H7 (cell line): ENCODE measurements at regions not wholly inside any gene's neighbourhood (a gene's known extent, or its start where the extent isn't known, plus 50 kb on each side); places are given as distances from the start of the nearest gene placed in this dataset.

Experiments
- DNase-seq: peaks from one replicate; pipeline ENCODE4 v3.0.0; 2012
- H3K27me3 ChIP-seq: 2 replicates; pipeline ENCODE4 v1.6.0; 2011; ENCODE audit warnings: mild to moderate bottlenecking, low read length; ENCODE audit not compliant: control insufficient read depth, insufficient read depth
- H3K36me3 ChIP-seq: replicated peaks from 2 replicates; pipeline ENCODE4 v1.5.1; 2011; ENCODE audit warnings: low read length; ENCODE audit not compliant: control insufficient read depth, insufficient read depth
- H3K4me3 ChIP-seq: 2 replicates; pipeline ENCODE4 v1.5.1; 2011; ENCODE audit warnings: low read depth, mild to moderate bottlenecking, control low read depth, low read length, moderate library complexity; ENCODE audit not compliant: insufficient read depth

DNA sequence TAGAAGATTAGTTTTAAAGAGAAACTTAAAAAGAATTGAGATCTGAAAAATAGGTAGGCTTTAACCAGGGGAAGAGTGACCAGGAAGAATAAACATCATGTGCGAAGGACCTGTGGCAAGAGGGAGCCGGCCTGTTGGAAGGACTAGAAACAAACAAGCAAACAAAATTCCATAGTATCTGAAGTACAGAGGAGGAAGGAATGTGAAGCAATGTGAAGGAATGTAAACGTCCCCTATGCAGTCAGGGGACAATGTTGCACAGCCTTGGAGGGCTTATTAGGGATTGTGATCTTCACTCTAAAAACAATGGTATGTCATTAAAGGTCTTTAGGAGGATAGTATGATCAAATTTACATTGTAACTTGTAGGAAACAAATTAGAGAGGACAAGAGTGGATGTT is 84.4 kb upstream of the PLCL2 start:
- Histone ChIP-seq H3K36me3 (no peaks in the 10 kb centered on the region), H3K27me3 (no peaks in the 10 kb centered on the region), H3K4me3 (no peak overlapping the region)
- no peak for DNase-seq

GRCh38 chr3:16801223-16801622 is 83.5 kb upstream of the PLCL2 start:
- no peaks in the 10 kb centered on the region for H3K27me3 ChIP-seq
- no peak overlapping the region for H3K4me3 ChIP-seq

GRCh38 chr3:16801698-16802097 is 83.1 kb upstream of the PLCL2 start:
- Histone ChIP-seq H3K4me3 (no peak overlapping the region), H3K27me3 (no peaks in the 10 kb centered on the region), H3K36me3 (no peaks in the 10 kb centered on the region)
- no peak for DNase-seq

More at GRCh38 chr3:16801223-16801622, 83.5 kb upstream of the PLCL2 start:
- DNase-seq = no peak
- no peaks in the 10 kb centered on the region for H3K36me3 ChIP-seq

DNA sequence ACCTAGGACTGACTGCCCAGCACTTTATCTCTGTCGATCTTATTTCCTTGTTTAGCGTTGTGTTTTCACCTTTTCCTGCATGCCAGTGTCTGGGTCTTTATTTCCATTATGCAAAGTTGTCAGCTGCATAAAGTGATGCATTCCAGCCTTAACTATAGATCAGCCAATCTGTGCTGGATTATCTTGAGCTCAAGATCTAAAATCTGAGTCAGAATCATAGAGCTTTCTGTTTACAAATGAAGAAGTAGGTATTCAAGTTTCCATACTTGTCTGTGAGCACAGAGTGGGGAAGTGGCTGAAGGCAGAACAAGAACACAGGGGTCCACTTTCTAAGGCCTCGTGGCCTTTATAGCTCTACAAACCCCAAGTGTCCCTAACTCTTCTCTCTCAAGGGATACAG is 82.4 kb upstream of the PLCL2 start:
- DNase-seq = no peak
- H3K4me3 ChIP-seq = no peak overlapping the region
- H3K36me3 ChIP-seq = no peaks in the 10 kb centered on the region
- H3K27me3 ChIP-seq = no peaks in the 10 kb centered on the region

DNA sequence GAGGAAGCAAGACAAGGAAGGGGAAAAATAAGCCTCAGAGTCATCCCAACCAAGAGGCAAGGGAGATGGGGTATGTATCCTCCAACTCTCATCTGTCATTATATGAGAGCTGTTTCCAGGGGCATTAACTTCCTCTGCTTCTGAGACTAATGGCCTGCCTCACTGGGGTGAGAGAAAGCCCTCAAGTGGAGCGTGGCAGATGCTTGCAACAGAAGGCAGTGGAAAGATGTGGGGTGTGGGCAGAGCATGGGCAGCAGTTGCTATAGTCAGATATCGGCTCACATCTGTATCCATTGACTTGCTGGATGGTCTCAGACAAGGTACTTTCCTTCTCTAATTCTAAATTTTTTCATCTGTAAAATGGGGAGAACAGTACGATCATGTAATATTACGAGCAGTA is 81.7 kb upstream of the PLCL2 start:
- no peak for DNase-seq
- Histone ChIP-seq H3K27me3 (no peaks in the 10 kb centered on the region), H3K36me3 (no peaks in the 10 kb centered on the region), H3K4me3 (no peak overlapping the region)

DNA sequence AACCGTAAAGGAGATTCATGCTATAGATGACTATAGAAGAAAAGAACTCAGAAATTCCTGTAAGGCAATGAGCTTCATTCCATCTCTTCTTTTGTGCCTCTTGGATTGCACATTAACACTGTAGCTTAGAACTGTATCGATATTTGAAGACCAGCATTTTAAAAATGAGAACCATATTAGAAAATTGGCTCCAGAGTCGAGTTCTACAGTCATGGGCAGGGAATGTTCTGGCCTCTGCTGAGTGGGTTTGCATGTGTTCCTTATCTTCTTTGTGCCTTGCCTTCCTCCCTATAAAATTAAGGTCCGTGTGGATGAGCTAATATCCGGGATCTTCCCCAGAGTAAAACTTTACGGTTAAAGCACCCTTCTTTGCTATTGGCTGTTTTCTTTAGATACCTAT is 77.4 kb upstream of the PLCL2 start:
- Histone ChIP-seq H3K27me3 (no peaks in the 10 kb centered on the region), H3K4me3 (no peak overlapping the region), H3K36me3 (no peaks in the 10 kb centered on the region)
- no peak for DNase-seq

- Histone ChIP-seq H3K4me3 (no peak overlapping the region), H3K36me3 (no peaks in the 10 kb centered on the region), H3K27me3 (no peaks in the 10 kb centered on the region)
- no peak for DNase-seq
Measured at GRCh38 chr3:16808393-16809107, 76.2 kb upstream of the PLCL2 start.

- Histone ChIP-seq H3K4me3 (no peak overlapping the region), H3K36me3 (no peaks in the 10 kb centered on the region), H3K27me3 (no peaks in the 10 kb centered on the region)
- DNase-seq = no peak
Measured at GRCh38 chr3:16809482-16809881, 75.3 kb upstream of the PLCL2 start.

DNA sequence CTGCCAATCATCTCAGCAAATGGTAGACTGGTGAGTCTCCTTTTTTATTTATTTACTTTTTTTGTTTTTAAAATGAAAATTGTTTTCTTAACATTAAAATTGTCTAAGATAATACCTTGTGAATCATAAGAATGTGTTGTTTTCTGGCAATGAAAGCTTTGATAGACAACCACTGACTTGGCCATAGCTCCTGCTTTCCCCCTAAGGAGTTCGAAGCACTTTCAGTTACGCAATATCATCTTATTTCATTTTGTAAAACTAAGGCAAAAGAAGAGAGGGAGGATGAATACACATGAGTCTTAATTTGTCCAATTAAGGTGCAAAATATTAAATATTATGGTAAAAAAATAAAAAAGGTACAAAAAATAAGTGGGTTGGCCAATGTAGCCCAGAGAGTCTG is 74.8 kb upstream of the PLCL2 start:
- no peak for DNase-seq
- Histone ChIP-seq H3K4me3 (no peak overlapping the region), H3K27me3 (no peaks in the 10 kb centered on the region), H3K36me3 (no peaks in the 10 kb centered on the region)

DNA sequence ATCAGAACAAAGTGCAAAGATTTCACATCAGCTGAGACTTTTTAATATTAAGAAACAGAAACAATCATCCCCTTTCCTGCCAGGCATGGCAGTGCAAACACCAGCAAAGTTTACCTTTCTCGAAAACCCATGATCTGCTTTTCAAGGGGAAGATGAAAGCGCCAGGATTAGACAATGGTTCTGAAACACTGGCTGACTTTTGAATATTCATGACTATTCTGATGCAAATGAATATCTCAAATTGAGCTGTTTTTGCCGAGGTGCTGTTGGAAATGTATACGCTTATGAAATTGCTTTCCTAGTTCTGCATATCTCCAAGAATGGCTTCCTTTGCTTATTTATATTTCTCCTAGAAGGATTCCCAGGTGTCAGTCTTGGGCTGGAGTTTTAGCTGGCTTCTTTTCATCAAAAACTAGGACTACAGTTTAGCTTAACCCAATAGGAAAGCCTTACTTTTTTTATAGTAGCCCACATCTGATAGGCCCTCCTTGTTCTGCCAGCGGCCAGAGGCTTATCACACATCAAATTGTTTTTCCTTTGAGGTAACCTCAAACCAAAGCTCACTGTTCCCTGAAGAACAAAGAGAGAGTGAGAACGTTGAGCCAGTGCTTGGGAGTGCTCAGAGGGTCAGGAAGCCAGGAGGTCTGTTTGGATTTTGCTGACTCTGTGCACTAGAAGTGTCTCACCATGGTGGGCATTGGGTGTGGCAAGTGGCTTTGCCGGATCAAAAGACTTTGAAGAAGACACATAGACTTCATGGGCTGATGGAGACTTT is 74.0 kb upstream of the PLCL2 start:
- no peaks in the 10 kb centered on the region for H3K27me3 ChIP-seq
- no peaks in the 10 kb centered on the region for H3K36me3 ChIP-seq
- peak; percentile 16 for DNase-seq
- no peak overlapping the region for H3K4me3 ChIP-seq

GRCh38 chr3:16811950-16812349 is 72.8 kb upstream of the PLCL2 start:
- no peak for DNase-seq
- H3K4me3 ChIP-seq = no peak overlapping the region

DNA sequence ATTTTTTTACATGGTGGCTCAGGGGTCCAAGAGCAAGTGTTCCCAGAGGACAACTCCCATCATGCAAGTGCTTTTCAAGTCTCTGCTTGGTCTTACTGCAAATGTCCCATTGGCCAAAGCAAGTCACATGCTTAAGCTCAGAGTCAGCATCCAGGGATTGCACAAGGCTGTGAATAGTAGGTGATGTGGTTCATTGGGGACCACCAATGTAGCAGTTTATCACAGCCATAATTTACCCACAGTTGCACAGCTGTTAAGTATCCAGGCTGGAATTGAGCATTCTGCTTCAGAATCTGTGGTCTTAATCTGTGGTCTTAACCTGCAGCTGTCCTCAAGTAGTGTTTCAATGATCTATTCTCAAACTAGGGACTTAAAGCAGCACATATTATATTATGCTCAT is 71.4 kb upstream of the PLCL2 start:
- no peak for DNase-seq
- Histone ChIP-seq H3K4me3 (no peak overlapping the region), H3K36me3 (no peaks in the 10 kb centered on the region), H3K27me3 (no peaks in the 10 kb centered on the region)

More at GRCh38 chr3:16811950-16812349, 72.8 kb upstream of the PLCL2 start:
- no peaks in the 10 kb centered on the region for H3K27me3 ChIP-seq
- no peaks in the 10 kb centered on the region for H3K36me3 ChIP-seq

GRCh38 chr3:16816048-16816780 is 68.5 kb upstream of the PLCL2 start:
- Histone ChIP-seq H3K4me3 (no peak overlapping the region), H3K27me3 (no peaks in the 10 kb centered on the region), H3K36me3 (no peaks in the 10 kb centered on the region)
- no peak for DNase-seq

DNA sequence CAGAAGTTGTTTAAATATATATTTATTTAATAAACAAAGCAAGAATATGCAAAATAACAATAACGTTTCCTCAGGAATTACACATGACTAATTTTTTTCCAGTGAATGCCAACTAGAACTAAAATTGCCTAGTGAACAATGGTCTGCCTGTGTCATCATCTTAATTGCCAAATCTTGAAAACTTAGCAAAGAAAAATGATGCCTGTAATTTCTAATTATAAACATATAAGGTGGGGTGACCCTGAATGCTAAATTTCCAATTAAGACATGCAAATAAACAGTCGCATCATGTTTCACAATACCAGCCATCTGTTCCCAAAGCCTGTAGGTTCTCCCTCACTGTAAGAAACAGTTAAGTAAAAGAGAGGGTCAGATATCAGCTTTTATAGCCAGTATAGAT is 67.6 kb upstream of the PLCL2 start:
- no peak for DNase-seq
- H3K4me3 ChIP-seq = no peak overlapping the region
- no peaks in the 10 kb centered on the region for H3K27me3 ChIP-seq
- H3K36me3 ChIP-seq = no peaks in the 10 kb centered on the region

GRCh38 chr3:16818194-16818593 is 66.6 kb upstream of the PLCL2 start:
- no peak for DNase-seq
- H3K36me3 ChIP-seq = no peaks in the 10 kb centered on the region
- H3K27me3 ChIP-seq = no peaks in the 10 kb centered on the region
- H3K4me3 ChIP-seq = no peak overlapping the region
